ENCODE measurements at regions not wholly inside any gene's neighbourhood (a gene's known extent, or its start where the extent isn't known, plus 50 kb on each side); places are given as distances from the start of the nearest gene placed in this dataset.
"Not testable (repeated sequence)": the region's sequence is repeated elsewhere in the genome, so short reads cannot be mapped to it uniquely, and the experiment has no call there.

- peaks cover 3% of the 10 kb centered on the region; the same call in 1 of the 2 replicates for H3K36me3 ChIP-seq (ENCODE audit: low read length)
- no peak overlapping the region for H2AFZ ChIP-seq (ENCODE audit: low read depth, low read length, severe bottlenecking)
- no peaks in the 10 kb centered on the region for H3K27me3 ChIP-seq (ENCODE audit: low read length)
- H3K9me2 ChIP-seq (replicated peaks; ENCODE audit: insufficient read depth, low read length) = no peaks in the 10 kb centered on the region
- H3K9ac ChIP-seq (ENCODE audit: low read length) = no peak overlapping the region
- H3K79me2 ChIP-seq (ENCODE audit: insufficient read depth, low read length) = no peaks in the 10 kb centered on the region
- no peak overlapping the region for H3K4me3 ChIP-seq (ENCODE audit: insufficient read depth, low read length, poor library complexity, severe bottlenecking)
- no peak overlapping the region for H3K4me2 ChIP-seq (ENCODE audit: low read depth, low read length, poor library complexity, severe bottlenecking)
- no peaks in the 10 kb centered on the region for H4K20me1 ChIP-seq (ENCODE audit: low read depth, low read length)
- no peaks in the 10 kb centered on the region for H3K9me3 ChIP-seq (ENCODE audit: insufficient read depth, low read length)
- no peaks in the 10 kb centered on the region for H3F3A ChIP-seq (ENCODE audit: insufficient read depth)
- H3K27ac ChIP-seq (ENCODE audit: low read depth, low read length) = no peak overlapping the region
- TF ChIP-seq CTCF (IDR thresholded peaks at IDR 0.05; ENCODE audit: insufficient read depth, low read length, poor library complexity, severe bottlenecking) (no peak), EZH2phosphoT487 (conservative IDR thresholded peaks at IDR 0.05; ENCODE audit: low read length) (no peak)
Observed at GRCh38 chr21:22364163-22364562, 1366.0 kb downstream of the NCAM2 start.

GRCh38 chr21:22374218-22374969 is 1376.2 kb downstream of the NCAM2 start:
- H3K9ac ChIP-seq (ENCODE audit: low read length) = no peak overlapping the region
- peaks cover 12% of the 10 kb centered on the region for H3K9me3 ChIP-seq (ENCODE audit: insufficient read depth, low read length)
- H4K20me1 ChIP-seq (ENCODE audit: low read depth, low read length) = no peaks in the 10 kb centered on the region
- no peaks in the 10 kb centered on the region for H3F3A ChIP-seq (ENCODE audit: insufficient read depth)
- H3K4me3 ChIP-seq (ENCODE audit: insufficient read depth, low read length, poor library complexity, severe bottlenecking) = no peak overlapping the region
- 0 out of 2 replicates have a peak, but pooled peaks cover 4% of the 10 kb centered on the region for H3K36me3 ChIP-seq (ENCODE audit: low read length)
- H2AFZ ChIP-seq (ENCODE audit: low read depth, low read length, severe bottlenecking) = no peak overlapping the region
- no peaks in the 10 kb centered on the region for H3K27me3 ChIP-seq (ENCODE audit: low read length)
- no peaks in the 10 kb centered on the region for H3K79me2 ChIP-seq (ENCODE audit: insufficient read depth, low read length)
- TF ChIP-seq EZH2phosphoT487 (conservative IDR thresholded peaks at IDR 0.05; ENCODE audit: low read length) (no peak), CTCF (IDR thresholded peaks at IDR 0.05; ENCODE audit: insufficient read depth, low read length, poor library complexity, severe bottlenecking) (no peak)
- no peak overlapping the region for H3K4me2 ChIP-seq (ENCODE audit: low read depth, low read length, poor library complexity, severe bottlenecking)
- no peaks in the 10 kb centered on the region for H3K9me2 ChIP-seq (replicated peaks; ENCODE audit: insufficient read depth, low read length)
- H3K27ac ChIP-seq (ENCODE audit: low read depth, low read length) = no peak overlapping the region

DNA sequence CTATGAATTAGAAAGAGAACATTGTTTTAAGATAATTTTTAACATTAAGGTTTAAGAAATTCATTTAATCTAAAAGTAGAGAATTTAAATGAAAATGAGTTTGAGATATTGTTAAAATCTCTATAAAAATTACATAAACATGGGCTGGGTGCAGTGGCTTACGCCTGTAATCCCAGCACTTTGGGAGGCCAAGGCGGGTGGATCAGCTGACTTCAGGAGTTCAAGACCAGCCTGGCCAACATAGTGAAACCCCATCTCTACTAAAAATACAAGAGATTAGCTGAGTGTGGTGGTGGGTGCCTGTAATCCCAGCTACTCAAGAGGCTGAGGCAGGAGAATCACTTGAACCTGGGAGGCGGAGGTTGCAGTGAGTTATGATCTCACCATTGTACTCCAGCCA is 1379.6 kb downstream of the NCAM2 start:
- not testable (repeated sequence) for H3K9me3 ChIP-seq (ENCODE audit: insufficient read depth, low read length); H3K27ac ChIP-seq (ENCODE audit: low read depth, low read length); H3K36me3 ChIP-seq (ENCODE audit: low read length); H4K20me1 ChIP-seq (ENCODE audit: low read depth, low read length); H3K4me2 ChIP-seq (ENCODE audit: low read depth, low read length, poor library complexity, severe bottlenecking); H2AFZ ChIP-seq (ENCODE audit: low read depth, low read length, severe bottlenecking); H3K27me3 ChIP-seq (ENCODE audit: low read length); H3F3A ChIP-seq (ENCODE audit: insufficient read depth); H3K79me2 ChIP-seq (ENCODE audit: insufficient read depth, low read length); H3K9me2 ChIP-seq (replicated peaks; ENCODE audit: insufficient read depth, low read length); H3K4me3 ChIP-seq (ENCODE audit: insufficient read depth, low read length, poor library complexity, severe bottlenecking); H3K9ac ChIP-seq (ENCODE audit: low read length)

- H2AFZ ChIP-seq (ENCODE audit: low read depth, low read length, severe bottlenecking) = no peak overlapping the region
- no peaks in the 10 kb centered on the region for H3K9me3 ChIP-seq (ENCODE audit: insufficient read depth, low read length)
- TF ChIP-seq EZH2phosphoT487 (conservative IDR thresholded peaks at IDR 0.05; ENCODE audit: low read length) (no peak), CTCF (IDR thresholded peaks at IDR 0.05; ENCODE audit: insufficient read depth, low read length, poor library complexity, severe bottlenecking) (no peak)
- H3K27ac ChIP-seq (ENCODE audit: low read depth, low read length) = no peak overlapping the region
- no peaks in the 10 kb centered on the region for H3K36me3 ChIP-seq (ENCODE audit: low read length)
- H3K4me2 ChIP-seq (ENCODE audit: low read depth, low read length, poor library complexity, severe bottlenecking) = no peak overlapping the region
- no peaks in the 10 kb centered on the region for H3K9me2 ChIP-seq (replicated peaks; ENCODE audit: insufficient read depth, low read length)
- no peaks in the 10 kb centered on the region for H3F3A ChIP-seq (ENCODE audit: insufficient read depth)
- H4K20me1 ChIP-seq (ENCODE audit: low read depth, low read length) = no peaks in the 10 kb centered on the region
- H3K27me3 ChIP-seq (ENCODE audit: low read length) = no peaks in the 10 kb centered on the region
- H3K4me3 ChIP-seq (ENCODE audit: insufficient read depth, low read length, poor library complexity, severe bottlenecking) = no peak overlapping the region
- H3K9ac ChIP-seq (ENCODE audit: low read length) = no peak overlapping the region
- H3K79me2 ChIP-seq (ENCODE audit: insufficient read depth, low read length) = no peaks in the 10 kb centered on the region
Observed at GRCh38 chr21:22393324-22393723, 1395.1 kb downstream of the NCAM2 start.
